Fibroblast of lung (primary cell): ENCODE measurements at regions not wholly inside any gene's neighbourhood (a gene's known extent, or its start where the extent isn't known, plus 50 kb on each side); places are given as distances from the start of the nearest gene placed in this dataset.

ENCODE experiments used
- DNase-seq, 2 donors: peaks; one replicate each; pipeline versions ENCODE4 v3.0.0 to v3.0.0-alpha.2; 2010; ENCODE audit warnings: low read depth in 2 of 2
- H2AFZ ChIP-seq: 2 replicates; pipeline ENCODE4 v1.5.1; 2012; ENCODE audit warnings: low read length, control low read depth, inconsistent platforms
- H3K27ac ChIP-seq: 2 replicates; pipeline ENCODE4 v1.5.1; 2011; ENCODE audit warnings: low read length, control low read depth; ENCODE audit not compliant: insufficient read depth
- H3K27me3 ChIP-seq: 2 replicates; pipeline ENCODE4 v1.5.1; 2011; ENCODE audit warnings: mild to moderate bottlenecking, low read length; ENCODE audit not compliant: control insufficient read depth, insufficient read depth
- H3K36me3 ChIP-seq: 2 replicates; pipeline ENCODE4 v1.5.1; 2011; ENCODE audit warnings: low read length; ENCODE audit not compliant: control insufficient read depth, insufficient read depth
- H3K4me1 ChIP-seq: 2 replicates; pipeline ENCODE4 v1.5.1; 2011; ENCODE audit warnings: low read length; ENCODE audit not compliant: control insufficient read depth, insufficient read depth; ENCODE audit errors: extremely low read depth
- H3K4me2 ChIP-seq: 2 replicates; pipeline ENCODE4 v1.5.1; 2011; ENCODE audit warnings: low read length, control low read depth; ENCODE audit not compliant: insufficient read depth; ENCODE audit errors: extremely low read depth
- H3K4me3 ChIP-seq, 4 experiments: fragments of 200-600 bp in 1 of 4; sonication (generic) in 1 of 4; replicated peaks in 1 of 4; 2 replicates each; pipeline ENCODE4 v1.5.1; 2011 to 2016; ENCODE audit warnings: low read length in 4 of 4, low read depth in 3 of 4, mild to moderate bottlenecking in 3 of 4, control low read depth in 2 of 4, inconsistent platforms in 1 of 4, mixed read lengths in 1 of 4; ENCODE audit not compliant: insufficient read depth in 1 of 4; ENCODE audit errors: control extremely low read depth in 1 of 4
- H3K79me2 ChIP-seq: 2 replicates; pipeline ENCODE4 v1.5.1; 2012; ENCODE audit warnings: mild to moderate bottlenecking, low read length, inconsistent platforms; ENCODE audit not compliant: control insufficient read depth, insufficient read depth
- H3K9ac ChIP-seq: 2 replicates; pipeline ENCODE4 v1.5.1; 2011; ENCODE audit warnings: mild to moderate bottlenecking, low read length, control low read depth; ENCODE audit not compliant: insufficient read depth
- H3K9me3 ChIP-seq: 2 replicates; pipeline ENCODE4 v1.5.1; 2012; ENCODE audit warnings: low read depth, low read length; ENCODE audit not compliant: control insufficient read depth, insufficient read depth
- H4K20me1 ChIP-seq: 2 replicates; pipeline ENCODE4 v1.5.1; 2011; ENCODE audit warnings: low read length; ENCODE audit not compliant: control insufficient read depth, insufficient read depth; ENCODE audit errors: extremely low read depth
- CTCF ChIP-seq, 2 donors: IDR thresholded peaks in 1 of 2; conservative IDR thresholded peaks in 1 of 2; 1 replicate in 1 of 2; 2 replicates in 1 of 2; pipeline ENCODE4 v1.5.1; 2011 to 2012; ENCODE audit warnings: low read length in 2 of 2, control low read depth in 1 of 2, inconsistent platforms in 1 of 2, low read depth in 1 of 2, mild to moderate bottlenecking in 1 of 2
- EZH2 ChIP-seq: IDR thresholded peaks from 2 replicates; pipeline ENCODE4 v1.5.1; 2012; ENCODE audit warnings: low read length, control low read depth, mild to moderate bottlenecking; ENCODE audit errors: missing control alignments

GRCh38 chr6:147774856-147775255 lies 266.4 kb downstream of the SAMD5 start:
- Histone ChIP-seq H3K36me3 (no peaks in the 10 kb centered on the region), H3K4me2 (no peak overlapping the region), H4K20me1 (no peaks in the 10 kb centered on the region), H3K27ac (no peak overlapping the region), H3K9ac (no peak overlapping the region), H3K4me3 (no peak overlapping the region), H3K27me3 (no peaks in the 10 kb centered on the region), H3K79me2 (no peaks in the 10 kb centered on the region), H3K4me1 (no peaks in the 10 kb centered on the region), H2AFZ (no peak overlapping the region), H3K9me3 (no peaks in the 10 kb centered on the region)
- peak in 1 of 2 donors; percentile 21 for TF ChIP-seq CTCF (conservative IDR thresholded peaks at IDR 0.05 in 1 of 2, IDR thresholded peaks at IDR 0.05 in 1 of 2; ENCODE audit: low read depth in 1 of 2, low read length in 2 of 2)
- TF ChIP-seq EZH2, result no peak
- no peak for DNase-seq

- no peak overlapping the region for H2AFZ ChIP-seq
- TF ChIP-seq EZH2, result no peak
- TF ChIP-seq CTCF (conservative IDR thresholded peaks at IDR 0.05 in 1 of 2, IDR thresholded peaks at IDR 0.05 in 1 of 2; ENCODE audit: low read depth in 1 of 2, low read length in 2 of 2), result no peak
- no peak overlapping the region for H3K4me3 ChIP-seq
- no peaks in the 10 kb centered on the region for H3K27me3 ChIP-seq
- no peak overlapping the region for H3K9ac ChIP-seq
- H3K27ac ChIP-seq, result no peak overlapping the region
- no peaks in the 10 kb centered on the region for H3K4me1 ChIP-seq
- no peaks in the 10 kb centered on the region for H3K36me3 ChIP-seq
- no peaks in the 10 kb centered on the region for H4K20me1 ChIP-seq
- H3K4me2 ChIP-seq, result no peak overlapping the region
- no peaks in the 10 kb centered on the region for H3K9me3 ChIP-seq
- no peak for DNase-seq
- H3K79me2 ChIP-seq, result no peaks in the 10 kb centered on the region
Observed at GRCh38 chr6:147776631-147777213, 268.2 kb downstream of the SAMD5 start.

GRCh38 chr6:147779624-147780023 lies 271.1 kb downstream of the SAMD5 start:
- no peak overlapping the region for H3K9ac ChIP-seq
- no peak overlapping the region for H3K4me3 ChIP-seq
- H3K36me3 ChIP-seq, result no peaks in the 10 kb centered on the region
- no peaks in the 10 kb centered on the region for H3K9me3 ChIP-seq
- DNase-seq, result no peak
- H3K27ac ChIP-seq, result no peak overlapping the region
- no peaks in the 10 kb centered on the region for H3K27me3 ChIP-seq
- no peaks in the 10 kb centered on the region for H4K20me1 ChIP-seq
- TF ChIP-seq CTCF (conservative IDR thresholded peaks at IDR 0.05 in 1 of 2, IDR thresholded peaks at IDR 0.05 in 1 of 2; ENCODE audit: low read depth in 1 of 2, low read length in 2 of 2) (no peak), EZH2 (no peak)
- H3K4me2 ChIP-seq, result no peak overlapping the region
- no peaks in the 10 kb centered on the region for H3K4me1 ChIP-seq
- no peak overlapping the region for H2AFZ ChIP-seq
- H3K79me2 ChIP-seq, result no peaks in the 10 kb centered on the region
